B cell (primary cell): ENCODE measurements at regions not wholly inside any gene's neighbourhood (a gene's known extent, or its start where the extent isn't known, plus 50 kb on each side); places are given as distances from the start of the nearest gene placed in this dataset.

Experiments used
- EZH2 ChIP-seq: IDR thresholded peaks from 2 replicates; pipeline ENCODE4 v1.6.1; 2012; ENCODE audit warnings: borderline replicate concordance, low read depth, mild to moderate bottlenecking, moderate library complexity, low read length; ENCODE audit not compliant: insufficient read depth, poor library complexity, severe bottlenecking
- TF ChIP-seq, protein P1 (sequence below): fragments of 200-600 bp; IDR thresholded peaks from one replicate; pipeline ENCODE4 v1.8.0; 2022; ENCODE audit warnings: antibody characterized with exemption, mild to moderate bottlenecking

DNA sequence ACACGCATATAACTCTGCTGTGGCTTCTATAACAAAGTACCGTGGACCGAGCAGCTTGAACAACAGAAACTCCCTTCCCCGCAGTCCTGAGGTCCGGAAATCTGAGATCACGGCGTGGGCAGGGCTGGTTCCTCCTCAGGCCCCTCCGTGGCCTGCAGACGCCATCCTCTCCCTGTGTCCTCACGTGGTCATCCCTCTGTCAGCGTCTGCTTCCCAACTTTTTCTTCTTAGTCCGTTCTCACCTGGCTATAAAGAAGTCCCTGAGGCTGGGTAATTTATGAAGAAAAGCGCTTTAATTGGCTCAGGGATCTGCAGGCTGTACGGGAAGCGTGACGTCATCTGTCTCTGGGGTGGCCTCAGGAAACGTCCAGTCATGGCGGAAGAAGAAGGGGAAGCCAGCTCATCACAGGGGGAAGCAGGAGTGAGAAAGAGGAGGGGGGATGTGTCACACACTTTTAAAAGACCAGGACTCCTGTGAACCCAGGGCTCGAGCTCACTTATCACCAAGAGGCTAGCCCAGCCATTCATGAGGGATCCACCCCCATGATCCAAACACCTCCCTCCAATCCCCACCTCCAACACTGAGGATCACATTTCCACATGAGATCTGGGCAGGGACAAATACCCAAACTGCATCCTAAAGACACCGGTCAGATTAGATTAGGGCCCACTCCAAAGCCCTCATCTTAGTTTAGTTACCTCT, 91.2 kb upstream of the INSIG1 start:
- TF ChIP-seq, protein P1, sequence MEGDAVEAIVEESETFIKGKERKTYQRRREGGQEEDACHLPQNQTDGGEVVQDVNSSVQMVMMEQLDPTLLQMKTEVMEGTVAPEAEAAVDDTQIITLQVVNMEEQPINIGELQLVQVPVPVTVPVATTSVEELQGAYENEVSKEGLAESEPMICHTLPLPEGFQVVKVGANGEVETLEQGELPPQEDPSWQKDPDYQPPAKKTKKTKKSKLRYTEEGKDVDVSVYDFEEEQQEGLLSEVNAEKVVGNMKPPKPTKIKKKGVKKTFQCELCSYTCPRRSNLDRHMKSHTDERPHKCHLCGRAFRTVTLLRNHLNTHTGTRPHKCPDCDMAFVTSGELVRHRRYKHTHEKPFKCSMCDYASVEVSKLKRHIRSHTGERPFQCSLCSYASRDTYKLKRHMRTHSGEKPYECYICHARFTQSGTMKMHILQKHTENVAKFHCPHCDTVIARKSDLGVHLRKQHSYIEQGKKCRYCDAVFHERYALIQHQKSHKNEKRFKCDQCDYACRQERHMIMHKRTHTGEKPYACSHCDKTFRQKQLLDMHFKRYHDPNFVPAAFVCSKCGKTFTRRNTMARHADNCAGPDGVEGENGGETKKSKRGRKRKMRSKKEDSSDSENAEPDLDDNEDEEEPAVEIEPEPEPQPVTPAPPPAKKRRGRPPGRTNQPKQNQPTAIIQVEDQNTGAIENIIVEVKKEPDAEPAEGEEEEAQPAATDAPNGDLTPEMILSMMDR: no peak
- no peak for TF ChIP-seq EZH2
